ENCODE measurements at regions not wholly inside any gene's neighbourhood (a gene's known extent, or its start where the extent isn't known, plus 50 kb on each side); places are given as distances from the start of the nearest gene placed in this dataset.

GRCh38 chr9:78685471-78685870, 388.5 kb downstream of the PSAT1 start:
- H3K4me1 ChIP-seq (ENCODE audit: control insufficient read depth, extremely low read depth, insufficient read depth, low read length): no peaks in the 10 kb centered on the region
- CTCF ChIA-PET: interaction anchor here (1.0 to 1.6 kb wide), 3 partner anchors 31 to 449 kb away, joined by 3 to 5 read pairs (median 3); no protein-coding TSS in a partner anchor

More at GRCh38 chr9:78685471-78685870, 388.5 kb downstream of the PSAT1 start:
- no peaks in the 10 kb centered on the region for H3K9me3 ChIP-seq (replicated peaks; ENCODE audit: control insufficient read depth, insufficient read depth, low read length)
- intact Hi-C loops (cut with micrococcal nuclease) (no loop called here), dilution Hi-C loops (cut with MboI; ENCODE audit: extremely low pct_ligation_motif_present, low sequenced_read_pairs) (no loop called here)
- TF ChIP-seq MAX (IDR thresholded peaks at IDR 0.05; ENCODE audit: insufficient read depth, insufficient read length) (no peak), GATA2 (IDR thresholded peaks at IDR 0.05; ENCODE audit: insufficient read depth, insufficient read length, low read depth, low read length) (no peak), POLR2A (IDR thresholded peaks at IDR 0.05; ENCODE audit: low read depth, low read length) (no peak), CTCF (IDR thresholded peaks at IDR 0.05; ENCODE audit: extremely low read depth in 1 of 2, insufficient read depth in 1 of 2, low read depth in 1 of 2, low read length in 2 of 2) (no peak), POLR2AphosphoS5 (IDR thresholded peaks at IDR 0.05; ENCODE audit: insufficient read depth, low read depth, low read length) (no peak), JUN (IDR thresholded peaks at IDR 0.05; ENCODE audit: borderline replicate concordance, insufficient read depth, insufficient read length, low read depth) (no peak), MYC (IDR thresholded peaks at IDR 0.05; ENCODE audit: low read depth, low read length) (no peak), EZH2 (IDR thresholded peaks at IDR 0.05; ENCODE audit: borderline replicate concordance, low read depth, low read length, severe bottlenecking) (no peak), FOS (IDR thresholded peaks at IDR 0.05; ENCODE audit: borderline replicate concordance, insufficient read depth, low read length) (no peak)
- H3K79me2 ChIP-seq (ENCODE audit: control insufficient read depth, insufficient read depth, low read length): no peaks in the 10 kb centered on the region
- no peaks in the 10 kb centered on the region for H4K20me1 ChIP-seq (replicated peaks; ENCODE audit: control insufficient read depth, extremely low read depth, insufficient read depth, low read length)
- no TSS peak for BruUV-seq (replicated peaks)
- DNase-seq (ENCODE audit: low read depth, low spot score): no peak
- no peak overlapping the region for H3K4me2 ChIP-seq (ENCODE audit: insufficient read depth, low read length)
- POLR2A ChIA-PET: no interaction called here
- no peak for FAIRE-seq
- no peaks in the 10 kb centered on the region for H3K9me1 ChIP-seq (replicated peaks; ENCODE audit: control insufficient read depth, extremely low read depth, insufficient read depth, low read length)
- H3K9ac ChIP-seq (replicated peaks; ENCODE audit: extremely low read depth, insufficient read depth, low read length): no peak overlapping the region
- H2AFZ ChIP-seq (ENCODE audit: low read depth, low read length): no peak overlapping the region
- H3K27me3 ChIP-seq (ENCODE audit: control insufficient read depth in 2 of 2, insufficient read depth in 2 of 2, low read length in 2 of 2): no peaks in the 10 kb centered on the region
- H3K4me3 ChIP-seq (replicated peaks in 1 of 3; ENCODE audit: insufficient read depth in 1 of 3, low read depth in 1 of 3, low read length in 3 of 3): no peak overlapping the region
- H3K27ac ChIP-seq (ENCODE audit: insufficient read depth, low read depth, low read length): no peak overlapping the region
- H3K36me3 ChIP-seq (ENCODE audit: control insufficient read depth in 2 of 2, extremely low read depth in 1 of 2, insufficient read depth in 2 of 2, low read length in 2 of 2): no peaks in the 10 kb centered on the region
